ENCODE measurements at regions not wholly inside any gene's neighbourhood (a gene's known extent, or its start where the extent isn't known, plus 50 kb on each side); places are given as distances from the start of the nearest gene placed in this dataset.
A peak's percentile ranks its signal among the peaks of the same experiment; 100 is the strongest.

DNA sequence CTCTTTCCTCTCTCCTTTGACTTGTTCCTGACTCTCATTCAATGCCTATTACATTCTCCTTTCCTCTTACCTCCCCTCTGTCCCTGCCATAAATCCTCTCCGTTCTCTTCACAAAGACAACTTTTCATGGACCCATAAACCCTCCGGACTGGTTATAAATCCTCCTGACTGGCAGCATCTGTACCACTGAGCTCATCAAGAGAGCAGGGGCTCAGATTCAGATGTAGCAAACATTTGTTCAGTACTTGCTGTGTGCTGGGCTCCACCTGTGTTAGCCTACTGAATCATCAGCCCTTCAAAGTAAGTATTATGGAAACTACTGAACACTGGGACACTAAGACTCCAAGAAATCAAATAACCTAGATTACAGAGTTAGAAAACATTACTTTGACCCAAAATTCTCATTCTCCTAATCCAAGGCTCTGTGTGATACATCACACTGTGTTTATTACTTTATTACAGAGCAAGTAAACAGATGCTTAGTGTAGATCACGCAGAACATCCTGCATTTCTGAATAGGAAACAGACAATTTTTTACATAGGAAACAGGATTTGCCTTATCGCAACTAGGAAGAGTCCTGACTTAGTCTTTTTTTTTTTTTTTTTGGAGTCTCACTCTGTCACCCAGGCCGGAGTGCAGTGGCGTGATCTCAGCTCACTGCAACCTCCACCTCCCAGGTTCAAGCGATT, 108.6 kb upstream of the PDE1C start:
- TF ChIP-seq Cebpa-rat (IDR thresholded peaks at IDR 0.05) = no peak
- H3K9ac ChIP-seq = no peak overlapping the region
- H3K27me3 ChIP-seq = no peaks in the 10 kb centered on the region
- no peaks in the 10 kb centered on the region for H3K9me3 ChIP-seq (replicated peaks in 1 of 11)
- H3K4me3 ChIP-seq = no peak overlapping the region
- H3K27ac ChIP-seq = no peak overlapping the region
- no peaks in the 10 kb centered on the region for H4K20me1 ChIP-seq
- no peaks in the 10 kb centered on the region for H3K4me1 ChIP-seq
- H3K36me3 ChIP-seq = no peaks in the 10 kb centered on the region
- no peak overlapping the region for H3K4me2 ChIP-seq

DNA sequence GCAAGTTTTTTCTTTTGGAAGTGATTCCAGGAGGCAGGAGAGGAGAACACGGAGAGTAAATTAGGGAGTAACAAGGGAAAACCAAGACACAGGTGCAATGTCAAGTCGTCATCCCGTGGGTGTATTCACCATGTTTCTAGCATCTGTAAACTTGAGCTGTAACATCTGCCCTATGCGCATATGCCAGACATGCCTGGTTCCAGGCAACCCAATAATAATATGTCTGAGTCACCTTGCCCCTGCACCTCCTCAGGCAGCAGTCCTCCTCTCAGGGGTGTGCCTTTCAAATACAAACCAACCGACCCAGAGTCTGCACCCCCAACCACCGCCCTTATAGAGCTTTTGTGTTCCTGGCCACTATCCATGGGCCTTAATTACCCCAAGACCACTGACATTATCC, 107.0 kb upstream of the PDE1C start:
- TF ChIP-seq Cebpa-rat (IDR thresholded peaks at IDR 0.05) = no peak
- H4K20me1 ChIP-seq = no peaks in the 10 kb centered on the region
- H3K27me3 ChIP-seq = no peaks in the 10 kb centered on the region
- no peak overlapping the region for H3K27ac ChIP-seq
- H3K9ac ChIP-seq = no peak overlapping the region
- no peak overlapping the region for H3K4me3 ChIP-seq
- no peaks in the 10 kb centered on the region for H3K4me1 ChIP-seq
- peaks cover 0 to 4% (median 0%) of the 10 kb centered on the region in 11 experiments; a peak in 1 of 22 replicates for H3K9me3 ChIP-seq (replicated peaks in 1 of 11)
- H3K4me2 ChIP-seq = no peak overlapping the region
- no peaks in the 10 kb centered on the region for H3K36me3 ChIP-seq

DNA sequence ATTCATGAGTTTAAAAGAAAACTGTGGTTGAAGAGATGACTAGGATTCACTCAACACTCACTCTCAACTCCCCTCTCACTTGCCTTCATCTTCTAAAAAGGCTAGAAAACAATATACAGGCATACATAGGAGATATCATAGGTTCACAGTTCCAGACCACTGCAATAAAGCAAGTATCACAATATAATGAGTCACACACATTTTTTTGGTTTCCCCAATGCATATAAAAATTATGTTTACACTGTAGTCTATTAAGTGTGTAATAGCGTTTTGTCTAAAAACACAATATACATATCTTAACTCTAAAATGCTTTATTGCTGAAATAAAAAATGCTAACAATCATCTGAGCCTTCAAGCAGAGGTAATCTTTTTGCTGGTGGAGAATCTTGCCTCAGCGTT, 104.9 kb upstream of the PDE1C start:
- H3K4me3 ChIP-seq = no peak overlapping the region
- TF ChIP-seq Cebpa-rat (IDR thresholded peaks at IDR 0.05) = no peak
- H3K36me3 ChIP-seq = no peaks in the 10 kb centered on the region

DNA sequence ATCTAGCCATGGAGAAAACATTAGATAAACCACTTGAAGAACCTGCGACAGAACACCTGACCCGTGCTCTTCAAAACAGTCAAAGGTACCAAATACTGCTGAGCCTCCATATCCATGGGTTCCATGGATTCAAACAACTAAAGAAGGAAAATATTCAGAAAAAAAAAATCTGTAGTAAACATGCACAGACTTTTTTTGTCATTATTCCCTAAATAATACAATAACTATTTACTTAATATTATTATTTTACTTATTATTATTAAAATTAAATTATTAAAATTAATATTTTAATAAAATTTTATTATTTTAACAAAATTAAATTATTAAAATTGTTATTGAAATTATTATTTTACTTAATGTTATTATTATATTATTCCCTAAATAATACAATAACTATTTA, 101.0 kb upstream of the PDE1C start:
- TF ChIP-seq Cebpa-rat (IDR thresholded peaks at IDR 0.05) = no peak
- H3K4me2 ChIP-seq = peak overlapping the region in 7 of 11 experiments; percentile 2 to 53 (median 32); a peak in 7 of 22 replicates
- H4K20me1 ChIP-seq = no peaks in the 10 kb centered on the region
- H3K36me3 ChIP-seq = no peaks in the 10 kb centered on the region
- peaks cover 0 to 6% (median 0%) of the 10 kb centered on the region in 11 experiments; a peak in 1 of 22 replicates for H3K9me3 ChIP-seq (replicated peaks in 1 of 11)
- H3K27ac ChIP-seq = no peak overlapping the region
- H3K27me3 ChIP-seq = no peaks in the 10 kb centered on the region
- H3K4me3 ChIP-seq = no peak overlapping the region
- H3K4me1 ChIP-seq = peaks cover 0 to 8% (median 6%) of the 10 kb centered on the region in 10 experiments; a peak in 8 of 20 replicates
- H3K9ac ChIP-seq = no peak overlapping the region

More for the DNA sequence above, 104.9 kb upstream of the PDE1C start:
- H3K4me1 ChIP-seq = peaks cover 0 to 8% (median 6%) of the 10 kb centered on the region in 10 experiments; a peak in 8 of 20 replicates
- no peak overlapping the region for H3K27ac ChIP-seq
- no peaks in the 10 kb centered on the region for H4K20me1 ChIP-seq
- H3K9ac ChIP-seq = no peak overlapping the region
- H3K27me3 ChIP-seq = no peaks in the 10 kb centered on the region
- peaks cover 0 to 6% (median 0%) of the 10 kb centered on the region in 11 experiments; a peak in 1 of 22 replicates for H3K9me3 ChIP-seq (replicated peaks in 1 of 11)
- H3K4me2 ChIP-seq = no peak overlapping the region

DNA sequence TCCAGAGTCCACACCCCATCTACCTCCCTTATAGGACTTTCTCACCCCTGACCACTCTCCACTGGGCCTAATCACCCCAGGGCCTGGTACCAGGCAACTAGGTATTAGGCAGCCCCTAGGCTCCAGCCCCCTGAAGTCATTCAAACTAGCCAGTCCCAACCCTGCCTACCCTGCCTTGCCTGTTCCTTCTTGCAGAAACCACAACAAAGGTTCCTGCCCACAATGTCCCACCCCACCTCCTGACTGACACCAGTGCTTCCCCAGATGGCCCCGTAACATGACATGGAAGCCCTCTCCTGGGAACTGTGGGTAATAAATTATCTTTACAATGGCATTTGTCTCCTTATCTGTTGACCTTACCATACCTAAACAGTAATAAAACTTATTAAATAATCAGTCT, 100.6 kb upstream of the PDE1C start:
- peak overlapping the region in 9 of 11 experiments; percentile 2 to 53 (median 32); a peak in 12 of 22 replicates for H3K4me2 ChIP-seq
- H3K27me3 ChIP-seq = no peaks in the 10 kb centered on the region
- H3K27ac ChIP-seq = no peak overlapping the region
- peaks cover 0 to 7% (median 0%) of the 10 kb centered on the region in 11 experiments; a peak in 6 of 22 replicates for H3K9me3 ChIP-seq (replicated peaks in 1 of 11)
- TF ChIP-seq Cebpa-rat (IDR thresholded peaks at IDR 0.05) = no peak
- no peaks in the 10 kb centered on the region for H3K36me3 ChIP-seq
- H3K4me3 ChIP-seq = no peak overlapping the region
- H3K9ac ChIP-seq = no peak overlapping the region
- H4K20me1 ChIP-seq = no peaks in the 10 kb centered on the region
- peaks cover 0 to 8% (median 6%) of the 10 kb centered on the region in 10 experiments; a peak in 8 of 20 replicates for H3K4me1 ChIP-seq

DNA sequence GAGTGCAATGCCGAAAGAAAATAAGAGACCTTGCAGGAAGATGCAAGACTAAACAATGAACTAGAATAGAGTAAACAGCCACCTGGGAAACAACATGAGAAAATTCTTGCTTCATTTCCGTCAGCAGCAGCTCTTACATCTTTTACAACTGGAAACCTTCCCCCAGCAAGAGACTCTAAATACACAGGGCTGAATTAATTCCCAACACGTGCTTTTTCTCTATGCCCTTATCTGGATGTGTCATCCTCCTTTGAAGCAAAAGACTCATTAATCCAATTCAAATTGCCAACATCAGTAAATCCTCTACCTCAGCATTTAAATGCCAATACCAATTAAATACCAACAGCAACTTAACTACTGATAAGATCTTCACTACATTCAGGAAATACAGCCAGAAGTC, 99.0 kb upstream of the PDE1C start:
- H4K20me1 ChIP-seq = no peaks in the 10 kb centered on the region
- H3K27ac ChIP-seq = no peak overlapping the region
- H3K9me3 ChIP-seq (replicated peaks in 1 of 11) = peaks cover 0 to 22% (median 6%) of the 10 kb centered on the region in 11 experiments; a peak in 12 of 22 replicates
- H3K36me3 ChIP-seq = no peaks in the 10 kb centered on the region
- no peak for TF ChIP-seq Cebpa-rat (IDR thresholded peaks at IDR 0.05)
- no peaks in the 10 kb centered on the region for H3K27me3 ChIP-seq
- H3K9ac ChIP-seq = no peak overlapping the region
- no peak overlapping the region for H3K4me3 ChIP-seq
- peaks cover 0 to 8% (median 6%) of the 10 kb centered on the region in 10 experiments; a peak in 8 of 20 replicates for H3K4me1 ChIP-seq
- H3K4me2 ChIP-seq = no peak overlapping the region

DNA sequence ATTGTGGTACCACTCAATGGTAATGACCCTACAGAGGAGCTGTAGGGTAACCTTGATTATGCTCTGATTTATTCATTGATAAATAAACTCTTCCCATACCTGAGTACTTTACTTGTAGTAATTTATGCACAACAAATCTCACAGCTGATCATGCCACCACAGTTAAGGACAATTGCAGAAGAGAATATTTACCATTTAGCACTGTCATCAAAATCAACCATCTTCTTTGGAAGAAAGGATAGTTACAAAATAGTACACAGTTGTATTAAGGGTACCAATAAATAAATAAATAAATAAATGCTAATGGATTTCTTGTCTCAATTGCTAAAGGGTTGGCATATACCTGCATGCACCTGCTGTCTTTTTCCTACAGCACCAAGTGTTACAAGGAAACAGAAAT, 97.6 kb upstream of the PDE1C start:
- Histone ChIP-seq H3K9ac (no peak overlapping the region), H3K4me3 (no peak overlapping the region), H3K27me3 (no peaks in the 10 kb centered on the region), H3K4me2 (no peak overlapping the region), H4K20me1 (no peaks in the 10 kb centered on the region), H3K27ac (no peak overlapping the region), H3K9me3 (replicated peaks in 1 of 11) (peaks cover 0 to 22% (median 6%) of the 10 kb centered on the region in 11 experiments; a peak in 12 of 22 replicates), H3K36me3 (no peaks in the 10 kb centered on the region), H3K4me1 (peaks cover 4 to 10% (median 7%) of the 10 kb centered on the region in 10 experiments; a peak in 14 of 20 replicates)
- no peak for TF ChIP-seq Cebpa-rat (IDR thresholded peaks at IDR 0.05)

DNA sequence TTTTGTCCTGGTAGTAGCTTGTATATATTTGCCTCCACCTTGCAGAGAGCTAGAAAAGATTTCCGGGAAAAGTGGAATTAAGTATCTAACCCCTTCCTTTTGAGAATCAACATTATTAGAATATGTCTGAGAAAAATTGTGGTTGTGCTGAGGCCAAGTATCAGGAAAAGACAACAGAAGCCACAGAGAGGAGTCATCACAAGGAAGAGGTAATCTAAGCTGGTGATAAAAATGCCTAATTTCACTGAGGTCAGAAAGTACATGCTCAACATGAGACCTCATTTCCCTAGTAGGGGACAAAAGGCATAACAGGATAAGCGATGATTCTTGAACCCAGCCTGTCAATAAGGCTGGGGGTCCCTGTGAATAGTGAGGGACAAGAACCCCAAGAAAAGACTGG, 97.0 kb upstream of the PDE1C start:
- H3K27ac ChIP-seq = no peak overlapping the region
- H3K9ac ChIP-seq = no peak overlapping the region
- H3K4me1 ChIP-seq = peaks cover 4 to 16% (median 7%) of the 10 kb centered on the region in 10 experiments; a peak in 14 of 20 replicates
- H3K27me3 ChIP-seq = no peaks in the 10 kb centered on the region
- H3K4me2 ChIP-seq = no peak overlapping the region
- H3K36me3 ChIP-seq = no peaks in the 10 kb centered on the region
- no peak overlapping the region for H3K4me3 ChIP-seq
- no peaks in the 10 kb centered on the region for H4K20me1 ChIP-seq
- TF ChIP-seq Cebpa-rat (IDR thresholded peaks at IDR 0.05) = no peak
- peaks cover 0 to 22% (median 6%) of the 10 kb centered on the region in 11 experiments; a peak in 12 of 22 replicates for H3K9me3 ChIP-seq (replicated peaks in 1 of 11)

DNA sequence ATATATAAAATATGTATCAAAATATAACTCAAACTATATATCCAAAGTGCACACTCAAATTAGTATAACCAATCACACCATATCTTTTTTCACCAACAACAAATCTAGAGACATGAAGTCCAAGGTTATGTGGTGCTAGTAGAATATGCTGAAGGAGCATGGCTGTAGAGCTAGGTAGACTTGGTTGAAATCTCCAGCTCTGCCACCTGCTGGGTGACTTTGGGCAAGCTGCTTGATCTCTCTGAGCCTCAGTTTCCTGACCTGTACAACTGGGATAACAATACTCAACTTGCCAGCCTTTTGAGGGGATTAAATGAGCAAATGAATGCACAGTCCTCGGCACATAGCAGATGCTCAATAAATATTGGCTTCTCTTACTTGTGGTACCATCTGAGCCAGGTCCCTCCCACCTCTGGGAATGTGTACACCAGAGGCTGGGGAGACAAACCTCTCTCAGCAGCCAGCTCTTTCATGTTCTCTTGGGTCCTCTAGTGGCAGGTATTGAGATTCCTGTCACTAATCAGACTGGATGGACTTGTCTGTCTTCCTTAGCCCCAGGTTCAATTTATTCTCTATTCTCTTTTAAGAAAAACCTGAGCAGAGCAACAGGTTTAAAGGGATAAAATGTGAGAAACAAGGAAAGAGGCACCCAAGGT, 94.3 kb upstream of the PDE1C start:
- Histone ChIP-seq H3K4me3 (no peak overlapping the region), H3K27ac (no peak overlapping the region), H3K4me1 (peaks cover 0 to 28% (median 0%) of the 10 kb centered on the region in 10 experiments; a peak in 6 of 20 replicates), H4K20me1 (no peaks in the 10 kb centered on the region), H3K9me3 (replicated peaks in 1 of 11) (peaks cover 0 to 22% (median 6%) of the 10 kb centered on the region in 11 experiments; a peak in 12 of 22 replicates), H3K9ac (no peak overlapping the region), H3K4me2 (no peak overlapping the region), H3K27me3 (no peaks in the 10 kb centered on the region), H3K36me3 (no peaks in the 10 kb centered on the region)
- no peak for TF ChIP-seq Cebpa-rat (IDR thresholded peaks at IDR 0.05)

All from BLaER1 treated with 17β-estradiol and CSF1 and Interleukin-3, amounts not matched to agents 10 nM and 100 nM (cell line).